Osteocyte (in vitro differentiated cells): ENCODE measurements at regions not wholly inside any gene's neighbourhood (a gene's known extent, or its start where the extent isn't known, plus 50 kb on each side); places are given as distances from the start of the nearest gene placed in this dataset.

Experiments
- DNase-seq: peaks from one replicate; pipeline ENCODE4 v3.0.0; 2021; ENCODE audit warnings: mixed read lengths; ENCODE audit not compliant: unreplicated experiment; ENCODE audit errors: extremely low spot score
- H3K27ac Mint-ChIP-seq: one replicate; pipeline ENCODE4 v1.8.0; 2021; ENCODE audit warnings: mild to moderate bottlenecking, mixed read lengths; ENCODE audit not compliant: unreplicated experiment
- H3K27me3 Mint-ChIP-seq: one replicate; pipeline ENCODE4 v1.8.0; 2021; ENCODE audit warnings: mixed read lengths; ENCODE audit not compliant: unreplicated experiment
- H3K36me3 Mint-ChIP-seq: one replicate; pipeline ENCODE4 v1.8.0; 2021; ENCODE audit warnings: mixed read lengths; ENCODE audit not compliant: unreplicated experiment
- H3K4me1 Mint-ChIP-seq: one replicate; pipeline ENCODE4 v1.8.0; 2021; ENCODE audit warnings: mixed read lengths; ENCODE audit not compliant: unreplicated experiment
- H3K4me3 Mint-ChIP-seq: one replicate; pipeline ENCODE4 v1.8.0; 2021; ENCODE audit warnings: mild to moderate bottlenecking, moderate library complexity, mixed read lengths; ENCODE audit not compliant: unreplicated experiment
- H3K9me3 Mint-ChIP-seq: one replicate; pipeline ENCODE4 v1.8.0; 2021; ENCODE audit warnings: mixed read lengths; ENCODE audit not compliant: unreplicated experiment
- CTCF ChIP-seq: fragments of 200-600 bp; sonication (generic); IDR thresholded peaks from 2 replicates; pipeline ENCODE4 v1.5.0; 2021; ENCODE audit warnings: antibody characterized with exemption, mild to moderate bottlenecking, moderate library complexity

- no peak overlapping the region for H3K4me3 Mint-ChIP-seq
- H3K4me1 Mint-ChIP-seq = no peaks in the 10 kb centered on the region
- TF ChIP-seq CTCF = no peak
- no peak for DNase-seq
- H3K27ac Mint-ChIP-seq = no peak overlapping the region
- no peaks in the 10 kb centered on the region for H3K36me3 Mint-ChIP-seq
- no peaks in the 10 kb centered on the region for H3K9me3 Mint-ChIP-seq
- H3K27me3 Mint-ChIP-seq = peaks cover 45% of the 10 kb centered on the region
Observed at GRCh38 chr17:79368521-79368920, 242.3 kb downstream of the RBFOX3 start.

GRCh38 chr17:79366988-79367571, 243.8 kb downstream of the RBFOX3 start:
- no peak for TF ChIP-seq CTCF
- no peak overlapping the region for H3K4me3 Mint-ChIP-seq
- no peaks in the 10 kb centered on the region for H3K36me3 Mint-ChIP-seq
- H3K27ac Mint-ChIP-seq = no peak overlapping the region
- H3K27me3 Mint-ChIP-seq = peaks cover 39% of the 10 kb centered on the region
- H3K4me1 Mint-ChIP-seq = no peaks in the 10 kb centered on the region
- DNase-seq = no peak
- H3K9me3 Mint-ChIP-seq = no peaks in the 10 kb centered on the region

GRCh38 chr17:79365836-79366770, 244.7 kb downstream of the RBFOX3 start:
- TF ChIP-seq CTCF = no peak
- Mint-ChIP-seq H3K36me3 (no peaks in the 10 kb centered on the region), H3K4me1 (no peaks in the 10 kb centered on the region), H3K27me3 (peaks cover 39% of the 10 kb centered on the region), H3K9me3 (no peaks in the 10 kb centered on the region), H3K27ac (no peak overlapping the region), H3K4me3 (no peak overlapping the region)
- no peak for DNase-seq

- Mint-ChIP-seq H3K9me3 (no peaks in the 10 kb centered on the region), H3K27me3 (peaks cover 40% of the 10 kb centered on the region), H3K27ac (no peak overlapping the region), H3K36me3 (no peaks in the 10 kb centered on the region), H3K4me3 (no peak overlapping the region), H3K4me1 (no peaks in the 10 kb centered on the region)
- no peak for TF ChIP-seq CTCF
- no peak for DNase-seq
Observed at GRCh38 chr17:79365351-79365750, 245.5 kb downstream of the RBFOX3 start.
